Right lobe of liver (tissue), 4 donors: ENCODE measurements at regions not wholly inside any gene's neighbourhood (a gene's known extent, or its start where the extent isn't known, plus 50 kb on each side); places are given as distances from the start of the nearest gene placed in this dataset.

Experiments used
- CTCF ChIP-seq, 4 donors: fragments of 200-600 bp in 3 of 4; fragments of 450-650 bp in 1 of 4; IDR thresholded peaks; one replicate each; pipeline versions ENCODE4 v1.5.1 to v1.8.0; 2016 to 2022; ENCODE audit warnings: antibody characterized with exemption in 4 of 4, mild to moderate bottlenecking in 2 of 4
- POLR2A ChIP-seq: fragments of 450-650 bp; IDR thresholded peaks from one replicate; pipeline ENCODE4 v1.6.1; 2017; ENCODE audit warnings: antibody characterized with exemption, mild to moderate bottlenecking
- donor health status: DM: no; HTN: no; CAD: no.
- donor health status: DM: no; HTN: no; CAD: no.
- donor health status: DM: no; HTN: yes; CAD: no.

- TF ChIP-seq CTCF (IDR thresholded peaks at IDR 0.05) (no peak), POLR2A (no peak)
Observed at GRCh38 chr4:178809921-178810320, 1367.7 kb upstream of the AGA start.
